GM23248 (cell line): ENCODE measurements at regions not wholly inside any gene's neighbourhood (a gene's known extent, or its start where the extent isn't known, plus 50 kb on each side); places are given as distances from the start of the nearest gene placed in this dataset.
"Not testable (repeated sequence)": the region's sequence is repeated elsewhere in the genome, so short reads cannot be mapped to it uniquely, and the experiment has no call there.

ENCODE experiments used
- EZH2 ChIP-seq: fragments of 200-600 bp; sonication (generic); IDR thresholded peaks from 2 replicates; pipeline ENCODE4 v1.6.1; 2018; ENCODE audit warnings: antibody characterized with exemption, mild to moderate bottlenecking; ENCODE audit not compliant: insufficient read depth, poor library complexity, severe bottlenecking
- EZH2phosphoT487 ChIP-seq: fragments of 200-600 bp; sonication (generic); IDR thresholded peaks from 2 replicates; pipeline ENCODE4 v1.6.1; 2018; ENCODE audit warnings: antibody characterized with exemption, moderate library complexity, mild to moderate bottlenecking, low read depth; ENCODE audit not compliant: insufficient read depth

DNA sequence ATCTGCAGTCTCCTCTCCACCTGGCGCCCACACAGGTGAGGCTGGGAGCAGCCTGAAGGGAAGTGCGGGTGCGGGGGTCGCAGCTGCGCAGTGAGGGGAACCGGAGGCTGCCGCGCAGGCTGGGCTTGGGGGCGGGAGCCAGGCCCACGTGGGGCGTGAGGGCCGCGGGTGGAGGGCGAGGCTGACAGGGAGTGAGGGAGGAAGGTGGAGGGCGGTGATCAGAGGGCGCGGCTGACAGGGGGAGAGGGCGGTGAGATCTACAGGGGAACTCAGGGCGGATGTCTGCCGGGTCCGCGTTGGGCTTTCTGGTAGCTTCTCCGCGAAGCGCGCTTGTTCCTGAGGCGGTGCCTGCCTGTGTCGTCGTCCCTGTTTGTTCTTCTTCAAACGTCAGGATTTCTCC lies 414.4 kb upstream of the NDN start:
- not testable (repeated sequence) for TF ChIP-seq EZH2phosphoT487, EZH2
